H9 (cell line): ENCODE measurements at regions not wholly inside any gene's neighbourhood (a gene's known extent, or its start where the extent isn't known, plus 50 kb on each side); places are given as distances from the start of the nearest gene placed in this dataset.

Experiments
- DNase-seq: peaks from one replicate; pipeline ENCODE4 v3.0.0-alpha.2; 2017
- H2AFZ ChIP-seq: one replicate; pipeline ENCODE4 v1.6.1; 2013; ENCODE audit warnings: mild to moderate bottlenecking, low read length, control low read depth, moderate library complexity
- H2AK5ac ChIP-seq: 2 replicates; pipeline ENCODE4 v1.6.1; 2013; ENCODE audit warnings: low read length, control low read depth, mixed read lengths; ENCODE audit not compliant: insufficient read length
- H2BK120ac ChIP-seq: one replicate; pipeline ENCODE4 v1.6.1; 2013; ENCODE audit warnings: low read depth, mild to moderate bottlenecking, low read length, control low read depth, inconsistent platforms; ENCODE audit not compliant: poor library complexity, severe bottlenecking
- H2BK12ac ChIP-seq: 2 replicates; pipeline ENCODE4 v1.6.1; 2013; ENCODE audit warnings: low read length, control low read depth, mixed read lengths, low read depth; ENCODE audit not compliant: insufficient read length
- H2BK15ac ChIP-seq: 2 replicates; pipeline ENCODE4 v1.6.1; 2013; ENCODE audit warnings: low read depth, low read length, control low read depth
- H2BK20ac ChIP-seq: one replicate; pipeline ENCODE4 v1.6.1; 2013; ENCODE audit warnings: low read depth, mild to moderate bottlenecking, low read length, control low read depth, inconsistent platforms; ENCODE audit not compliant: poor library complexity, severe bottlenecking
- H2BK5ac ChIP-seq: 2 replicates; pipeline ENCODE4 v1.6.1; 2013; ENCODE audit warnings: low read length, control low read depth, mixed read lengths; ENCODE audit not compliant: insufficient read length
- H3K14ac ChIP-seq: 2 replicates; pipeline ENCODE4 v1.6.1; 2013; ENCODE audit warnings: low read length, control low read depth; ENCODE audit not compliant: insufficient read depth
- H3K18ac ChIP-seq: 2 replicates; pipeline ENCODE4 v1.6.1; 2013; ENCODE audit warnings: low read depth, mild to moderate bottlenecking, mixed read lengths, low read length, control low read depth; ENCODE audit not compliant: insufficient read length
- H3K23ac ChIP-seq: 2 replicates; pipeline ENCODE4 v1.6.1; 2013; ENCODE audit warnings: low read length, control low read depth, mixed read lengths, low read depth; ENCODE audit not compliant: insufficient read length
- H3K23me2 ChIP-seq: 2 replicates; pipeline ENCODE4 v1.6.1; 2013; ENCODE audit warnings: low read depth, mild to moderate bottlenecking, mixed read lengths, low read length, control low read depth; ENCODE audit not compliant: insufficient read length, poor library complexity, severe bottlenecking
- H3K27ac ChIP-seq: 2 replicates; pipeline ENCODE4 v1.5.1; 2013; ENCODE audit warnings: low read length, control low read depth, mixed read lengths, low read depth; ENCODE audit not compliant: insufficient read length
- H3K27me3 ChIP-seq: 2 replicates; pipeline ENCODE4 v1.6.1; 2013; ENCODE audit warnings: low read length, control low read depth, inconsistent platforms; ENCODE audit not compliant: insufficient read depth
- H3K4ac ChIP-seq: 2 replicates; pipeline ENCODE4 v1.6.1; 2013; ENCODE audit warnings: low read depth, mild to moderate bottlenecking, control low read depth, inconsistent platforms, low read length, moderate library complexity
- H3K4me1 ChIP-seq: 2 replicates; pipeline ENCODE4 v1.6.1; 2013; ENCODE audit warnings: low read length, control low read depth, inconsistent platforms; ENCODE audit not compliant: insufficient read depth
- H3K4me2 ChIP-seq: 2 replicates; pipeline ENCODE4 v1.6.1; 2013; ENCODE audit warnings: low read length, control low read depth, mixed read lengths; ENCODE audit not compliant: insufficient read length, insufficient read depth
- H3K56ac ChIP-seq: 2 replicates; pipeline ENCODE4 v1.6.1; 2013; ENCODE audit warnings: low read depth, mild to moderate bottlenecking, mixed read lengths, low read length, control low read depth; ENCODE audit not compliant: insufficient read length
- H3K79me1 ChIP-seq: 2 replicates; pipeline ENCODE4 v1.6.1; 2013; ENCODE audit warnings: low read depth, mild to moderate bottlenecking, moderate library complexity, low read length, control low read depth, inconsistent platforms; ENCODE audit not compliant: insufficient read depth, poor library complexity, severe bottlenecking
- H3K79me2 ChIP-seq: 2 replicates; pipeline ENCODE4 v1.6.1; 2013; ENCODE audit warnings: low read length, control low read depth, inconsistent platforms; ENCODE audit not compliant: insufficient read depth
- H3K9ac ChIP-seq: 2 replicates; pipeline ENCODE4 v1.6.1; 2013; ENCODE audit warnings: low read length, control low read depth, mixed read lengths; ENCODE audit not compliant: insufficient read length; ENCODE audit errors: extremely low read depth
- H3K9me3 ChIP-seq: one replicate; pipeline ENCODE4 v1.6.1; 2013; ENCODE audit warnings: low read depth, low read length, inconsistent platforms; ENCODE audit not compliant: control insufficient read depth
- H3T11ph ChIP-seq: one replicate; pipeline ENCODE4 v1.6.1; 2013; ENCODE audit warnings: mild to moderate bottlenecking, low read length, control low read depth, inconsistent platforms
- H4K20me1 ChIP-seq: one replicate; pipeline ENCODE4 v1.6.1; 2013; ENCODE audit not compliant: control insufficient read depth, insufficient read length, insufficient read depth
- H4K5ac ChIP-seq: 2 replicates; pipeline ENCODE4 v1.6.1; 2013; ENCODE audit warnings: low read depth, mild to moderate bottlenecking, mixed read lengths, low read length, control low read depth; ENCODE audit not compliant: insufficient read length
- H4K8ac ChIP-seq: replicated peaks from 2 replicates; pipeline ENCODE4 v1.6.1; 2013; ENCODE audit warnings: low read length, control low read depth, mixed read lengths, low read depth; ENCODE audit not compliant: insufficient read length
- H4K91ac ChIP-seq: 2 replicates; pipeline ENCODE4 v1.6.1; 2013; ENCODE audit warnings: low read depth, mild to moderate bottlenecking, moderate library complexity, mixed read lengths, low read length, control low read depth; ENCODE audit not compliant: insufficient read length
- H3K27ac Mint-ChIP-seq, 3 experiments: 2 replicates in 2 of 3; 3 replicates in 1 of 3; pipeline ENCODE4 v1.8.0; 2020 to 2021; ENCODE audit warnings: mixed read lengths in 3 of 3, mild to moderate bottlenecking in 1 of 3, moderate library complexity in 1 of 3
- H3K27me3 Mint-ChIP-seq: 2 replicates; pipeline ENCODE4 v1.8.0; 2021; ENCODE audit warnings: low read depth, mild to moderate bottlenecking, moderate library complexity, mixed read lengths
- H3K36me3 Mint-ChIP-seq, 3 experiments: 2 replicates in 2 of 3; 3 replicates in 1 of 3; pipeline ENCODE4 v1.8.0; 2020 to 2021; ENCODE audit warnings: low read depth in 3 of 3, mixed read lengths in 3 of 3; ENCODE audit not compliant: insufficient read depth in 1 of 3
- H3K4me1 Mint-ChIP-seq, 2 experiments: 2 replicates each; pipeline ENCODE4 v1.8.0; 2020; ENCODE audit warnings: mixed read lengths in 2 of 2
- H3K4me3 Mint-ChIP-seq, 2 experiments: 2 replicates in 1 of 2; 3 replicates in 1 of 2; pipeline ENCODE4 v1.8.0; 2020 to 2021; ENCODE audit warnings: mild to moderate bottlenecking in 2 of 2, mixed read lengths in 2 of 2, moderate library complexity in 1 of 2
- H3K9me3 Mint-ChIP-seq, 2 experiments: 2 replicates in 1 of 2; 3 replicates in 1 of 2; pipeline ENCODE4 v1.8.0; 2020; ENCODE audit warnings: mild to moderate bottlenecking in 2 of 2, mixed read lengths in 2 of 2, moderate library complexity in 1 of 2
- WGBS: extraction: QIAGEN DNeasy Blood & Tissue Kit; methylation state at CpG from one replicate; pipeline ENCODE4 v1.1.7; 2013; ENCODE audit warnings: missing lambda C conversion rate, low lambda C conversion rate, mixed read lengths; ENCODE audit not compliant: insufficient read length; ENCODE audit errors: extremely low coverage; 5-methylcytosine and 5-hydroxymethylcytosine counted together
- TF ChIP-seq, protein P1 (sequence below): fragments of 200-600 bp; sonication (generic); conservative IDR thresholded peaks from 3 replicates; pipeline ENCODE4 v1.8.0; 2021; ENCODE audit warnings: antibody characterized with exemption, mild to moderate bottlenecking

DNA sequence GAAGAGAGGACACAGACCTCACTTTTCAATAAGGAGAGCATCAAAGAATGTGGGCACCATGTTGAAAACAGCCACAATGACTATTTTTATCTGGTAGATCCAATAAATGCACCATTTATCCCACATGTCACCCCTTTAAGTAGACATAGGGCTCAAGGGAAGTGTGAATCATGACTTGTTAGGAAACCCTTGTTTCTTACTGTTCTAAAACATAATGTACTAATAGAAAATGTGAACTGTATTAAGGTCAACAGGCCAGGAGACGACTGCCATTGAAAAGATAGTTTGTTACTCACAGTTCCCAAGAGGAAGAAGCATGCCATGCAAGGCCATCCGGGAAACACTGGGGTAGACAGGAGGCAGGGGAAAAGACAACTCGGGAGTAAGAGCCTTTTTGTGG, 137.7 kb downstream of the EN1 start:
- no peak overlapping the region for H3K9ac ChIP-seq
- DNase-seq: no peak
- no peaks in the 10 kb centered on the region for H3K9me3 Mint-ChIP-seq
- no peak overlapping the region for H2BK12ac ChIP-seq
- H4K91ac ChIP-seq: no peak overlapping the region
- H3K18ac ChIP-seq: no peak overlapping the region
- no peaks in the 10 kb centered on the region for H3K23me2 ChIP-seq
- H2BK120ac ChIP-seq: no peak overlapping the region
- no peak overlapping the region for H3K27ac Mint-ChIP-seq
- no peak overlapping the region for H2BK20ac ChIP-seq
- H3K79me2 ChIP-seq: no peaks in the 10 kb centered on the region
- no peak overlapping the region for H3K27ac ChIP-seq
- no peaks in the 10 kb centered on the region for H3K9me3 ChIP-seq
- TF ChIP-seq, protein P1, sequence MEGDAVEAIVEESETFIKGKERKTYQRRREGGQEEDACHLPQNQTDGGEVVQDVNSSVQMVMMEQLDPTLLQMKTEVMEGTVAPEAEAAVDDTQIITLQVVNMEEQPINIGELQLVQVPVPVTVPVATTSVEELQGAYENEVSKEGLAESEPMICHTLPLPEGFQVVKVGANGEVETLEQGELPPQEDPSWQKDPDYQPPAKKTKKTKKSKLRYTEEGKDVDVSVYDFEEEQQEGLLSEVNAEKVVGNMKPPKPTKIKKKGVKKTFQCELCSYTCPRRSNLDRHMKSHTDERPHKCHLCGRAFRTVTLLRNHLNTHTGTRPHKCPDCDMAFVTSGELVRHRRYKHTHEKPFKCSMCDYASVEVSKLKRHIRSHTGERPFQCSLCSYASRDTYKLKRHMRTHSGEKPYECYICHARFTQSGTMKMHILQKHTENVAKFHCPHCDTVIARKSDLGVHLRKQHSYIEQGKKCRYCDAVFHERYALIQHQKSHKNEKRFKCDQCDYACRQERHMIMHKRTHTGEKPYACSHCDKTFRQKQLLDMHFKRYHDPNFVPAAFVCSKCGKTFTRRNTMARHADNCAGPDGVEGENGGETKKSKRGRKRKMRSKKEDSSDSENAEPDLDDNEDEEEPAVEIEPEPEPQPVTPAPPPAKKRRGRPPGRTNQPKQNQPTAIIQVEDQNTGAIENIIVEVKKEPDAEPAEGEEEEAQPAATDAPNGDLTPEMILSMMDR: no peak
- H3K79me1 ChIP-seq: no peaks in the 10 kb centered on the region
- peaks cover 3% of the 10 kb centered on the region; the same call in 1 of the 2 replicates for H3K4me1 ChIP-seq
- H4K5ac ChIP-seq: no peak overlapping the region
- no peaks in the 10 kb centered on the region; a peak in 1 of 7 replicates for H3K36me3 Mint-ChIP-seq
- H3K4me1 Mint-ChIP-seq: peaks cover 24 to 37% of the 10 kb centered on the region in 2 experiments
- H3T11ph ChIP-seq: no peak overlapping the region
- H3K14ac ChIP-seq: no peak overlapping the region
- no peak overlapping the region for H2AFZ ChIP-seq
- H4K8ac ChIP-seq: no peak overlapping the region
- H2BK5ac ChIP-seq: no peak overlapping the region
- no peak overlapping the region for H3K23ac ChIP-seq
- no peak overlapping the region for H3K4me2 ChIP-seq
- H3K27me3 ChIP-seq: no peaks in the 10 kb centered on the region; the same call in 1 of the 2 replicates
- no peak overlapping the region for H2AK5ac ChIP-seq
- H3K4me3 Mint-ChIP-seq: no peak overlapping the region
- H3K27me3 Mint-ChIP-seq: no peaks in the 10 kb centered on the region; the same call in 1 of the 2 replicates
- H4K20me1 ChIP-seq: no peaks in the 10 kb centered on the region
- no CpG with 5 or more reads among the region's 3 CpGs for WGBS
- no peak overlapping the region for H3K4ac ChIP-seq
- no peak overlapping the region for H3K56ac ChIP-seq
- no peak overlapping the region for H2BK15ac ChIP-seq
